Fibroblast of peridontal ligament (primary cell): ENCODE measurements at regions not wholly inside any gene's neighbourhood (a gene's known extent, or its start where the extent isn't known, plus 50 kb on each side); places are given as distances from the start of the nearest gene placed in this dataset.

Experiments used
- DNase-seq: peaks from one replicate; pipeline ENCODE4 v3.0.0-alpha.2; 2010; ENCODE audit errors: extremely low read depth

- no peak for DNase-seq
Measured at GRCh38 chr7:76149847-76150691, 51.6 kb upstream of the SRRM3 start.
